Stimulated activated CD4-positive, alpha-beta T cell treated with anti-CD3 and anti-CD28 coated beads, Interleukin-4, amount 100 ng/mL, for 48 hours (primary cell): ENCODE measurements at regions not wholly inside any gene's neighbourhood (a gene's known extent, or its start where the extent isn't known, plus 50 kb on each side); places are given as distances from the start of the nearest gene placed in this dataset.

Experiments used
- DNase-seq, 2 donors: peaks; one replicate each; pipeline ENCODE4 v3.0.0-alpha.2; 2020; ENCODE audit warnings: low read depth in 2 of 2

GRCh38 chr20:9919271-9920014 lies 80.6 kb upstream of the PAK5 start:
- no peak for DNase-seq

- DNase-seq, result no peak
Observed at GRCh38 chr20:9918348-9918747, 79.5 kb upstream of the PAK5 start.

- DNase-seq, result no peak
Observed at GRCh38 chr20:9916761-9917160, 77.9 kb upstream of the PAK5 start.

- peak; percentile 4 to 7 for DNase-seq
Observed at GRCh38 chr20:9912858-9913434, 74.1 kb upstream of the PAK5 start.

GRCh38 chr20:9912290-9912689 lies 73.4 kb upstream of the PAK5 start:
- DNase-seq, result no peak

GRCh38 chr20:9911519-9911918 lies 72.6 kb upstream of the PAK5 start:
- no peak for DNase-seq

GRCh38 chr20:9909167-9909566 lies 70.3 kb upstream of the PAK5 start:
- DNase-seq, result no peak

GRCh38 chr20:9903048-9903655 lies 64.3 kb upstream of the PAK5 start:
- no peak for DNase-seq

GRCh38 chr20:9889270-9889981 lies 50.5 kb upstream of the PAK5 start:
- no peak for DNase-seq
